Activated naive CD8-positive, alpha-beta T cell treated with anti-CD3 and anti-CD28 coated beads, Interleukin-2, amount 10 ng/mL, durations not matched to agents 7 days and 5 days (primary cell): ENCODE measurements at regions not wholly inside any gene's neighbourhood (a gene's known extent, or its start where the extent isn't known, plus 50 kb on each side); places are given as distances from the start of the nearest gene placed in this dataset.

Source experiments
- ATAC-seq: fragments of 150-1000 bp; cut with Tn5 transposase; one replicate; pipeline ENCODE4 v1.10.0; 2021; ENCODE audit warnings: low read depth, moderate library complexity
- POLR2A ChIA-PET: fragments of 350-600 bp; sonication (Branson Sonifier 250); formaldehyde crosslinking; loops from one replicate; lab custom pipeline; 2021; ENCODE audit warnings: antibody characterized with exemption; lab: Charles Lee
- DNase-seq: peaks from one replicate; pipeline ENCODE4 v3.0.0; 2021
- H3K27ac Mint-ChIP-seq: one replicate; pipeline ENCODE4 v1.8.0; 2022; ENCODE audit warnings: mild to moderate bottlenecking, mixed read lengths
- H3K27me3 Mint-ChIP-seq: one replicate; pipeline ENCODE4 v1.8.0; 2022; ENCODE audit warnings: mild to moderate bottlenecking, moderate library complexity, mixed read lengths
- H3K36me3 Mint-ChIP-seq: one replicate; pipeline ENCODE4 v1.8.0; 2021; ENCODE audit warnings: mild to moderate bottlenecking, mixed read lengths
- H3K4me1 Mint-ChIP-seq: one replicate; pipeline ENCODE4 v1.8.0; 2021; ENCODE audit warnings: mixed read lengths
- H3K4me3 Mint-ChIP-seq: one replicate; pipeline ENCODE4 v1.8.0; 2022; ENCODE audit warnings: mild to moderate bottlenecking, moderate library complexity, mixed read lengths
- H3K9me3 Mint-ChIP-seq: one replicate; pipeline ENCODE4 v1.8.0; 2021; ENCODE audit warnings: mixed read lengths

- Mint-ChIP-seq H3K27me3 (no peaks in the 10 kb centered on the region), H3K4me3 (no peak overlapping the region), H3K36me3 (no peaks in the 10 kb centered on the region), H3K9me3 (no peaks in the 10 kb centered on the region), H3K27ac (no peak overlapping the region), H3K4me1 (peaks cover 15% of the 10 kb centered on the region)
- ATAC-seq (no peak), DNase-seq (no peak)
- POLR2A ChIA-PET, result no interaction called here
Measured at GRCh38 chr10:62618576-62619412, 185.7 kb upstream of the ADO start.

GRCh38 chr10:62619413-62619738 is 185.1 kb upstream of the ADO start:
- POLR2A ChIA-PET, result no interaction called here
- H3K36me3 Mint-ChIP-seq, result no peaks in the 10 kb centered on the region
- no peak for DNase-seq
- H3K9me3 Mint-ChIP-seq, result no peaks in the 10 kb centered on the region
- H3K4me3 Mint-ChIP-seq, result no peak overlapping the region
- H3K27me3 Mint-ChIP-seq, result no peaks in the 10 kb centered on the region
- no peak for ATAC-seq
- peaks cover 12% of the 10 kb centered on the region for H3K4me1 Mint-ChIP-seq
- H3K27ac Mint-ChIP-seq, result no peak overlapping the region

- Mint-ChIP-seq H3K9me3 (no peaks in the 10 kb centered on the region), H3K4me1 (peaks cover 10% of the 10 kb centered on the region), H3K36me3 (no peaks in the 10 kb centered on the region), H3K4me3 (no peak overlapping the region), H3K27me3 (no peaks in the 10 kb centered on the region), H3K27ac (no peak overlapping the region)
- no peak for DNase-seq
- peak; percentile 35 for ATAC-seq
- POLR2A ChIA-PET, result no interaction called here
Measured at GRCh38 chr10:62620491-62620890, 184.0 kb upstream of the ADO start.

- POLR2A ChIA-PET, result no interaction called here
- no peaks in the 10 kb centered on the region for H3K9me3 Mint-ChIP-seq
- no peak for DNase-seq
- no peak for ATAC-seq
- H3K27me3 Mint-ChIP-seq, result no peaks in the 10 kb centered on the region
- H3K4me1 Mint-ChIP-seq, result peaks cover 11% of the 10 kb centered on the region
- H3K27ac Mint-ChIP-seq, result no peak overlapping the region
- no peak overlapping the region for H3K4me3 Mint-ChIP-seq
- H3K36me3 Mint-ChIP-seq, result no peaks in the 10 kb centered on the region
Measured at GRCh38 chr10:62623223-62623622, 181.3 kb upstream of the ADO start.

- Mint-ChIP-seq H3K27ac (no peak overlapping the region), H3K9me3 (no peaks in the 10 kb centered on the region), H3K36me3 (no peaks in the 10 kb centered on the region), H3K4me1 (peaks cover 5% of the 10 kb centered on the region), H3K27me3 (no peaks in the 10 kb centered on the region), H3K4me3 (no peak overlapping the region)
- no peak for DNase-seq
- no peak for ATAC-seq
- POLR2A ChIA-PET, result no interaction called here
Measured at GRCh38 chr10:62625484-62625883, 179.0 kb upstream of the ADO start.

GRCh38 chr10:62626079-62626478 is 178.4 kb upstream of the ADO start:
- no peak overlapping the region for H3K27ac Mint-ChIP-seq
- no peaks in the 10 kb centered on the region for H3K36me3 Mint-ChIP-seq
- DNase-seq, result no peak
- no peaks in the 10 kb centered on the region for H3K27me3 Mint-ChIP-seq
- H3K9me3 Mint-ChIP-seq, result no peaks in the 10 kb centered on the region
- H3K4me3 Mint-ChIP-seq, result no peak overlapping the region
- H3K4me1 Mint-ChIP-seq, result peaks cover 4% of the 10 kb centered on the region
- no peak for ATAC-seq
- POLR2A ChIA-PET, result no interaction called here

GRCh38 chr10:62626817-62627216 is 177.7 kb upstream of the ADO start:
- no peaks in the 10 kb centered on the region for H3K9me3 Mint-ChIP-seq
- H3K27ac Mint-ChIP-seq, result no peak overlapping the region
- H3K36me3 Mint-ChIP-seq, result peaks cover 2% of the 10 kb centered on the region
- no peak overlapping the region for H3K4me3 Mint-ChIP-seq
- no peak for DNase-seq
- no peaks in the 10 kb centered on the region for H3K27me3 Mint-ChIP-seq
- POLR2A ChIA-PET, result no interaction called here
- ATAC-seq, result no peak
- H3K4me1 Mint-ChIP-seq, result peaks cover 7% of the 10 kb centered on the region

- H3K4me1 Mint-ChIP-seq, result peaks cover 14% of the 10 kb centered on the region
- H3K27ac Mint-ChIP-seq, result no peak overlapping the region
- no peaks in the 10 kb centered on the region for H3K9me3 Mint-ChIP-seq
- no peak overlapping the region for H3K4me3 Mint-ChIP-seq
- POLR2A ChIA-PET, result no interaction called here
- no peak for DNase-seq
- no peak for ATAC-seq
- H3K36me3 Mint-ChIP-seq, result peaks cover 2% of the 10 kb centered on the region
- H3K27me3 Mint-ChIP-seq, result no peaks in the 10 kb centered on the region
Measured at GRCh38 chr10:62627983-62628382, 176.5 kb upstream of the ADO start.

- DNase-seq (no peak), ATAC-seq (no peak)
- Mint-ChIP-seq H3K4me3 (no peak overlapping the region), H3K36me3 (peaks cover 2% of the 10 kb centered on the region), H3K27ac (no peak overlapping the region), H3K27me3 (no peaks in the 10 kb centered on the region), H3K4me1 (peaks cover 14% of the 10 kb centered on the region), H3K9me3 (no peaks in the 10 kb centered on the region)
- POLR2A ChIA-PET, result no interaction called here
Measured at GRCh38 chr10:62631241-62631640, 173.3 kb upstream of the ADO start.

- Mint-ChIP-seq H3K27ac (peak overlapping the region; percentile 61), H3K4me3 (no peak overlapping the region), H3K27me3 (no peaks in the 10 kb centered on the region), H3K36me3 (peaks cover 2% of the 10 kb centered on the region), H3K9me3 (no peaks in the 10 kb centered on the region), H3K4me1 (peaks cover 13% of the 10 kb centered on the region)
- POLR2A ChIA-PET, result no interaction called here
- ATAC-seq (peak; percentile 80), DNase-seq (no peak)
Measured at GRCh38 chr10:62632071-62632809, 172.3 kb upstream of the ADO start.

GRCh38 chr10:62633976-62634375 is 170.5 kb upstream of the ADO start:
- Mint-ChIP-seq H3K4me3 (no peak overlapping the region), H3K36me3 (peaks cover 2% of the 10 kb centered on the region), H3K27me3 (no peaks in the 10 kb centered on the region), H3K9me3 (no peaks in the 10 kb centered on the region), H3K4me1 (peaks cover 12% of the 10 kb centered on the region), H3K27ac (no peak overlapping the region)
- ATAC-seq (no peak), DNase-seq (no peak)
- POLR2A ChIA-PET, result no interaction called here

GRCh38 chr10:62634576-62634975 is 169.9 kb upstream of the ADO start:
- H3K4me3 Mint-ChIP-seq, result no peak overlapping the region
- no peak overlapping the region for H3K27ac Mint-ChIP-seq
- ATAC-seq (no peak), DNase-seq (no peak)
- peaks cover 2% of the 10 kb centered on the region for H3K36me3 Mint-ChIP-seq
- no peaks in the 10 kb centered on the region for H3K9me3 Mint-ChIP-seq
- POLR2A ChIA-PET, result no interaction called here
- H3K4me1 Mint-ChIP-seq, result peaks cover 12% of the 10 kb centered on the region
- no peaks in the 10 kb centered on the region for H3K27me3 Mint-ChIP-seq

- Mint-ChIP-seq H3K4me3 (no peak overlapping the region), H3K4me1 (peaks cover 12% of the 10 kb centered on the region), H3K27ac (no peak overlapping the region), H3K27me3 (no peaks in the 10 kb centered on the region), H3K36me3 (peaks cover 2% of the 10 kb centered on the region), H3K9me3 (no peaks in the 10 kb centered on the region)
- POLR2A ChIA-PET, result no interaction called here
- DNase-seq, result no peak
- ATAC-seq, result no peak
Measured at GRCh38 chr10:62635127-62635526, 169.4 kb upstream of the ADO start.

GRCh38 chr10:62636825-62637248 is 167.7 kb upstream of the ADO start:
- no peak overlapping the region for H3K27ac Mint-ChIP-seq
- no peak overlapping the region for H3K4me3 Mint-ChIP-seq
- H3K27me3 Mint-ChIP-seq, result no peaks in the 10 kb centered on the region
- DNase-seq (no peak), ATAC-seq (peak; percentile 41)
- H3K4me1 Mint-ChIP-seq, result peaks cover 7% of the 10 kb centered on the region
- POLR2A ChIA-PET, result interaction anchor here (0.6 to 3.3 kb wide), 13 partner anchors 10 to 771 kb away, joined by 3 to 60 read pairs (median 4); partner anchors contain the start of genes ADO and EGR2
- no peaks in the 10 kb centered on the region for H3K36me3 Mint-ChIP-seq
- no peaks in the 10 kb centered on the region for H3K9me3 Mint-ChIP-seq
